Activated CD8-positive, alpha-beta T cell treated with anti-CD3 and anti-CD28 coated beads for 36 hours (primary cell): ENCODE measurements at regions not wholly inside any gene's neighbourhood (a gene's known extent, or its start where the extent isn't known, plus 50 kb on each side); places are given as distances from the start of the nearest gene placed in this dataset.

Experiments used
- ATAC-seq: fragments of 200-7000 bp; cut with Tn5 transposase; one replicate; pipeline ENCODE4 v1.10.0; 2021; ENCODE audit warnings: mild to moderate bottlenecking, moderate library complexity
- CTCF ChIA-PET: fragments of 350-600 bp; sonication (Branson Sonifier 250); formaldehyde crosslinking; loops from one replicate; lab custom pipeline; 2021; ENCODE audit warnings: antibody characterized with exemption; lab: Charles Lee
- POLR2A ChIA-PET: fragments of 350-600 bp; sonication (Branson Sonifier 250); formaldehyde crosslinking; loops from one replicate; lab custom pipeline; 2021; ENCODE audit warnings: antibody characterized with exemption; lab: Charles Lee
- DNase-seq: peaks from one replicate; pipeline ENCODE4 v3.0.0-alpha.2; 2020
- H3K27ac Mint-ChIP-seq: one replicate; pipeline ENCODE4 v1.8.0; 2021; ENCODE audit warnings: mild to moderate bottlenecking, mixed read lengths
- H3K27me3 Mint-ChIP-seq: one replicate; pipeline ENCODE4 v1.8.0; 2021; ENCODE audit warnings: mixed read lengths
- H3K36me3 Mint-ChIP-seq: one replicate; pipeline ENCODE4 v1.8.0; 2021; ENCODE audit warnings: low read depth, mixed read lengths
- H3K4me1 Mint-ChIP-seq: one replicate; pipeline ENCODE4 v1.8.0; 2021; ENCODE audit warnings: low read depth, mixed read lengths
- H3K4me3 Mint-ChIP-seq: one replicate; pipeline ENCODE4 v1.8.0; 2021; ENCODE audit warnings: mild to moderate bottlenecking, moderate library complexity, mixed read lengths
- H3K9me3 Mint-ChIP-seq: one replicate; pipeline ENCODE4 v1.8.0; 2021; ENCODE audit warnings: mixed read lengths
- CTCF ChIP-seq: fragments of 200-600 bp; IDR thresholded peaks from one replicate; pipeline ENCODE4 v1.8.0; 2022; ENCODE audit warnings: antibody characterized with exemption, mild to moderate bottlenecking
- intact Hi-C: fragments of 100-400 bp; cut with micrococcal nuclease; formaldehyde crosslinking; loops from one replicate; pipeline ENCODE4 v1.10.0; 2022

DNA sequence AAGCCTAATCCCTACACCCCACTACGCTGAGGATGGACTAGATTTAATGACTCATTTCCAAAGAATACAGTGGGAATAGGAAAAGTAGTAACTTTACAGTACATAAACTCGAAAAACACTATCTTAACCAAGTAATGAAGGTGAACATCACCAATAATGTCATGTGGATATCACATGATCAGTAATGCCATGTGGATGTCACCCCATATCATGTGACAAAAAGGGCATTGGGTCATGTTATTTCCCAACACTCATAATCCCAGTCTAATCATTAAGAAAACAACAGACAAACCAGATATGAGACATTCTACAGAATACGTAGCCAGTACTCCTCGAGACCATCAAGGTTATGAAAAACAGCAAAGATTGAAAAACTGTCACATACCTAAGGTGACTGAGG is 667.3 kb upstream of the CRIM1 start:
- Mint-ChIP-seq H3K36me3 (no peaks in the 10 kb centered on the region), H3K4me1 (no peaks in the 10 kb centered on the region), H3K9me3 (no peaks in the 10 kb centered on the region), H3K4me3 (no peak overlapping the region), H3K27me3 (no peaks in the 10 kb centered on the region), H3K27ac (no peak overlapping the region)
- no peak for DNase-seq
- ChIA-PET POLR2A (no interaction called here), CTCF (no interaction called here)
- intact Hi-C loops: no loop called here
- ATAC-seq: no peak
- no peak for TF ChIP-seq CTCF

- no peak overlapping the region for H3K4me3 Mint-ChIP-seq
- ATAC-seq: no peak
- no peak for DNase-seq
- H3K27me3 Mint-ChIP-seq: no peaks in the 10 kb centered on the region
- ChIA-PET POLR2A (no interaction called here), CTCF (no interaction called here)
- no peaks in the 10 kb centered on the region for H3K36me3 Mint-ChIP-seq
- H3K9me3 Mint-ChIP-seq: peaks cover 2% of the 10 kb centered on the region
- TF ChIP-seq CTCF: no peak
- intact Hi-C loops: no loop called here
- H3K4me1 Mint-ChIP-seq: no peaks in the 10 kb centered on the region
- no peak overlapping the region for H3K27ac Mint-ChIP-seq
These were observed 703.8 kb upstream of the CRIM1 start for GRCh38 chr2:35651688-35652323.

GRCh38 chr2:35614640-35615039 is 740.9 kb upstream of the CRIM1 start:
- H3K4me1 Mint-ChIP-seq: no peaks in the 10 kb centered on the region
- no peaks in the 10 kb centered on the region for H3K36me3 Mint-ChIP-seq
- H3K27ac Mint-ChIP-seq: no peak overlapping the region
- intact Hi-C loops: no loop called here
- CTCF ChIA-PET: no interaction called here
- DNase-seq (no peak), ATAC-seq (no peak)
- no peaks in the 10 kb centered on the region for H3K9me3 Mint-ChIP-seq
- POLR2A ChIA-PET: no interaction called here
- H3K27me3 Mint-ChIP-seq: no peaks in the 10 kb centered on the region
- H3K4me3 Mint-ChIP-seq: no peak overlapping the region
- TF ChIP-seq CTCF: no peak

GRCh38 chr2:35606394-35606793 is 749.2 kb upstream of the CRIM1 start:
- intact Hi-C loops: no loop called here
- H3K4me1 Mint-ChIP-seq: no peaks in the 10 kb centered on the region
- no peaks in the 10 kb centered on the region for H3K36me3 Mint-ChIP-seq
- ChIA-PET CTCF (no interaction called here), POLR2A (no interaction called here)
- ATAC-seq (no peak), DNase-seq (no peak)
- no peak for TF ChIP-seq CTCF
- no peaks in the 10 kb centered on the region for H3K9me3 Mint-ChIP-seq
- no peaks in the 10 kb centered on the region for H3K27me3 Mint-ChIP-seq
- no peak overlapping the region for H3K4me3 Mint-ChIP-seq
- no peak overlapping the region for H3K27ac Mint-ChIP-seq

- peaks cover 2% of the 10 kb centered on the region for H3K9me3 Mint-ChIP-seq
- no peak for TF ChIP-seq CTCF
- H3K36me3 Mint-ChIP-seq: no peaks in the 10 kb centered on the region
- ATAC-seq (no peak), DNase-seq (no peak)
- no peak overlapping the region for H3K4me3 Mint-ChIP-seq
- POLR2A ChIA-PET: no interaction called here
- H3K4me1 Mint-ChIP-seq: no peaks in the 10 kb centered on the region
- CTCF ChIA-PET: no interaction called here
- H3K27me3 Mint-ChIP-seq: no peaks in the 10 kb centered on the region
- H3K27ac Mint-ChIP-seq: no peak overlapping the region
- intact Hi-C loops: no loop called here
These were observed 757.3 kb upstream of the CRIM1 start for GRCh38 chr2:35598310-35598709.
